CD4-positive, alpha-beta T cell treated with Interleukin-21 for 1 hour (primary cell): ENCODE measurements at regions not wholly inside any gene's neighbourhood (a gene's known extent, or its start where the extent isn't known, plus 50 kb on each side); places are given as distances from the start of the nearest gene placed in this dataset.

Experiments
- DNase-seq: peaks from one replicate; pipeline ENCODE4 v3.0.0-alpha.2; 2020

DNA sequence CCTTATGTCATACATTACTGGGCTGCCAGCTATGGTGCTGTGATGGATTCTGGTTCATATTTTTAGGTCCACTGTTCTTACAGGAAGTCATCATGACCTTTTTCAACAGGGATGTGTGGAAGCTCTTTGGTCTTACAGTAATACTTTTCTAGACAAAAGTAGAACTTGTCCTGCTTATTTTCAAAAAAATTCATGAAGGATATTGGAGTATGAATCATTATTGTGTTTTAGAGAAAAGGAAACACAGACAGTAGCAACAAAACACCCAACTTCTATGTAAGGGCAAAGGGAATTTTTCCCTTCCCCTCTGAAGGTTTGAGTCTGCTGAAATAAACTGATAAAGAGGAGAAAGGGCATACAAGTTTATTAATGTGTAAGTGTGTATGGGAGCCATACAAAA, 54.7 kb upstream of the FAM9C start:
- no peak for DNase-seq

DNA sequence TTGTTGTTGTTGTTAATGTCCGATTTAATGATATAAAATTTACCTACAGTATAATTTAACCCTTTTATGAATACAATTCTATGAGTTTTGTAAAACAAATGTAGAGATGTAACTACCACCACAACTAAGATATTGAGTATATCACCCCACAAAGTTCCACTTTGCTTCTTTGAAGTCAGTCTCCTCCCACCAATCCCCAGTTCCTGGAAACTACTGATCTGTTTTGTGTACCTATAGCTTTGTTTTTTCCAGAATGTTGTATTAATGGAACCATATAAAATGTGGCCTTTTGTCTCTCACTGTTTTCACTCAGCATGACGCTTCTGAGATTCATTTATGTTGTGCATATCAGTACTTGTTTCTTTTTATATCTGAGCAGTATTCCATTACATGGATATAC, 52.3 kb upstream of the FAM9C start:
- no peak for DNase-seq

DNA sequence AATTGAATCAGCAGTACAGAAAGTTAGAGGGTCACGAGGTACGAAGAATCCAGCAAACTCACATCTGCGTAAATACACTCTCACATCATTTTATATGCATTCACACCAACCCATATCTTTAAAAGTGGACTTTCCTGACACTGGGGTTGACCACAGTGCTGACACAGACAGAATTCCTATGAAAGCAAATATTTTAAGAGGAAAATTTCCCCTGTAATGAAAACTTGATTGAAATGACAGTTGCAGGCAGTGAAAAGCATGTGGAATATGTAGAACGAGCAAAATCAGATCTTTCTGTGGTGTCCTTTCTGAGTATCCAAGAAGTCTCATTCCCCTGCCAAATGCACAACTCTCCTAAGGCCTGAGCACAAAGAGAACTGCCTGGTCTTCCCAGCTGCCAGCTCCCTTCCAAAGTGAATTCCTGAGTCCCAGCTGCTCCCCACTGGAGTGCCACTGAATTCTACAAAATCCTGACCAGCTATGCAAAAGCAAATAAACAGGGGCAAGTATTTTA, 50.5 kb upstream of the FAM9C start:
- DNase-seq = no peak

DNA sequence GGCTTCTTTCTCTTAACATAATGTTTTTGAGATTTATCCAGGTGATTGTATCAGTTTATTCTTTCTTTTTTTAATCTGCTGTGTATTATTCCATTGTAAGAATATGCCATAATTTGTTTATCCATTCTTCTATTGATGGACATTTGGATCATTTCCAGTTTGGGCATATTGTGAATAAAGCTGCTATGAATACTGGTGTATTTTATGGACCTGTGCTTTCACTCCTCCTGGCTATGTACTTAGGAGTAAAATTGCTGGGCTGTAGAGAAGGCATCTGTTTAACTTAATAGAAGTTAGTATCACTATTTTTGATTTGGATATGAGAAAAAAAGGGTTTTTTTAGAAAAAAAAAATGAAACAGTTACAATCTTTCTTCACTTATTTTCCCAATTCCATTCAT, 50.0 kb upstream of the FAM9C start:
- no peak for DNase-seq
